Uterus (tissue), 2 donors: ENCODE measurements at regions not wholly inside any gene's neighbourhood (a gene's known extent, or its start where the extent isn't known, plus 50 kb on each side); places are given as distances from the start of the nearest gene placed in this dataset.

Source experiments
- CTCF ChIP-seq, 4 experiments: fragments of 200-600 bp in 2 of 4; fragments of 450-650 bp in 2 of 4; sonication (generic) in 2 of 4; IDR thresholded peaks; one replicate each; pipeline ENCODE4 v1.5.1; 2016 to 2019; ENCODE audit warnings: antibody characterized with exemption in 4 of 4, mild to moderate bottlenecking in 2 of 4, moderate library complexity in 1 of 4
- POLR2A ChIP-seq, 2 donors: fragments of 450-650 bp; IDR thresholded peaks; one replicate each; pipeline ENCODE4 v1.6.1; 2016; ENCODE audit warnings: antibody characterized with exemption in 2 of 2, mild to moderate bottlenecking in 1 of 2, moderate library complexity in 1 of 2

- TF ChIP-seq CTCF (IDR thresholded peaks at IDR 0.05) (no peak), POLR2A (IDR thresholded peaks at IDR 0.05) (no peak)
Measured at GRCh38 chr2:113341191-113341869, 62.6 kb upstream of the PAX8 start.
